Left lung (tissue), 4 donors: ENCODE measurements at regions not wholly inside any gene's neighbourhood (a gene's known extent, or its start where the extent isn't known, plus 50 kb on each side); places are given as distances from the start of the nearest gene placed in this dataset.

Experiments
- ATAC-seq: fragments of 200-7000 bp; cut with Tn5 transposase; one replicate; pipeline ENCODE4 v1.9.1; 2020; ENCODE audit warnings: moderate library complexity
- DNase-seq, 4 donors: peaks; one replicate each; pipeline ENCODE4 v3.0.0-alpha.2; 2013 to 2020
- H3K27ac ChIP-seq, 2 donors: fragments of 200-600 bp; sonication (generic) in 1 of 2; one replicate each; pipeline versions ENCODE4 v1.5.0 to v1.8.0; 2020 to 2021
- H3K27me3 ChIP-seq, 2 donors: fragments of 200-600 bp; sonication (generic) in 1 of 2; one replicate each; pipeline versions ENCODE4 v1.5.0 to v1.8.0; 2020 to 2021
- H3K36me3 ChIP-seq, 2 donors: fragments of 200-600 bp; sonication (generic) in 1 of 2; one replicate each; pipeline versions ENCODE4 v1.5.0 to v1.8.0; 2020 to 2021
- H3K4me1 ChIP-seq, 2 donors: fragments of 200-600 bp; one replicate each; pipeline ENCODE4 v1.8.0; 2021
- H3K4me3 ChIP-seq, 2 donors: fragments of 200-600 bp; sonication (generic) in 1 of 2; one replicate each; pipeline versions ENCODE4 v1.5.0 to v1.8.0; 2020 to 2021; ENCODE audit warnings: mild to moderate bottlenecking in 1 of 2
- H3K9me3 ChIP-seq, 2 donors: fragments of 200-600 bp; sonication (generic) in 1 of 2; one replicate each; pipeline versions ENCODE4 v1.5.0 to v1.8.0; 2020 to 2021
- CTCF ChIP-seq, 2 donors: fragments of 200-600 bp; sonication (generic) in 1 of 2; IDR thresholded peaks; one replicate each; pipeline versions ENCODE4 v1.5.0 to v1.8.0; 2021; ENCODE audit warnings: antibody characterized with exemption in 2 of 2
- intact Hi-C, 2 donors: fragments of 100-400 bp; cut with DNase I; formaldehyde crosslinking; loops; one replicate each; pipeline versions ENCODE4 v1.11.2 to v1.14.2; 2022
- donor health status: DM: no; HTN: yes; CAD: no.
- donor health status: DM: no; HTN: no; CAD: no.

- Histone ChIP-seq H3K4me1 (no peaks in the 10 kb centered on the region), H3K4me3 (no peak overlapping the region), H3K9me3 (peaks cover 0 to 20% of the 10 kb centered on the region in 2 donors), H3K36me3 (no peaks in the 10 kb centered on the region), H3K27me3 (no peaks in the 10 kb centered on the region), H3K27ac (no peak overlapping the region)
- TF ChIP-seq CTCF (IDR thresholded peaks at IDR 0.05), result no peak
- intact Hi-C loops, result no loop called here
- DNase-seq (no peak), ATAC-seq (no peak)
These were observed 352.1 kb upstream of the CDH18 start for GRCh38 chr5:20340126-20340525.

GRCh38 chr5:20335978-20336377, 348.0 kb upstream of the CDH18 start:
- no peak overlapping the region for H3K27ac ChIP-seq
- no peak overlapping the region for H3K4me3 ChIP-seq
- TF ChIP-seq CTCF (IDR thresholded peaks at IDR 0.05), result no peak
- H3K9me3 ChIP-seq, result peaks cover 0 to 17% of the 10 kb centered on the region in 2 donors
- DNase-seq, result no peak
- no peaks in the 10 kb centered on the region for H3K4me1 ChIP-seq
- intact Hi-C loops, result no loop called here
- ATAC-seq, result no peak
- no peaks in the 10 kb centered on the region for H3K27me3 ChIP-seq
- H3K36me3 ChIP-seq, result no peaks in the 10 kb centered on the region

- intact Hi-C loops, result no loop called here
- ATAC-seq, result no peak
- no peak for TF ChIP-seq CTCF (IDR thresholded peaks at IDR 0.05)
These were observed 343.8 kb upstream of the CDH18 start for GRCh38 chr5:20331826-20332225.

GRCh38 chr5:20323323-20323722, 335.3 kb upstream of the CDH18 start:
- no peak overlapping the region for H3K27ac ChIP-seq
- TF ChIP-seq CTCF (IDR thresholded peaks at IDR 0.05), result no peak
- H3K36me3 ChIP-seq, result no peaks in the 10 kb centered on the region
- DNase-seq, result no peak
- no peaks in the 10 kb centered on the region for H3K4me1 ChIP-seq
- no peaks in the 10 kb centered on the region for H3K9me3 ChIP-seq
- intact Hi-C loops, result no loop called here
- no peak overlapping the region for H3K4me3 ChIP-seq
- H3K27me3 ChIP-seq, result no peaks in the 10 kb centered on the region
- ATAC-seq, result no peak

More at GRCh38 chr5:20331826-20332225, 343.8 kb upstream of the CDH18 start:
- no peak overlapping the region for H3K4me3 ChIP-seq
- H3K27me3 ChIP-seq, result no peaks in the 10 kb centered on the region
- no peaks in the 10 kb centered on the region for H3K36me3 ChIP-seq
- H3K4me1 ChIP-seq, result no peaks in the 10 kb centered on the region
- H3K27ac ChIP-seq, result no peak overlapping the region
- H3K9me3 ChIP-seq, result no peaks in the 10 kb centered on the region
- DNase-seq, result no peak

GRCh38 chr5:20307391-20307790, 319.4 kb upstream of the CDH18 start:
- ATAC-seq (no peak), DNase-seq (no peak)
- H3K4me3 ChIP-seq, result no peak overlapping the region
- no peak for TF ChIP-seq CTCF (IDR thresholded peaks at IDR 0.05)
- H3K27ac ChIP-seq, result no peak overlapping the region
- H3K27me3 ChIP-seq, result no peaks in the 10 kb centered on the region
- H3K9me3 ChIP-seq, result peaks cover 0 to 16% of the 10 kb centered on the region in 2 donors
- no peaks in the 10 kb centered on the region for H3K4me1 ChIP-seq
- no peaks in the 10 kb centered on the region for H3K36me3 ChIP-seq
- intact Hi-C loops, result no loop called here
